Dermis blood vessel endothelial cell (primary cell): ENCODE measurements at regions not wholly inside any gene's neighbourhood (a gene's known extent, or its start where the extent isn't known, plus 50 kb on each side); places are given as distances from the start of the nearest gene placed in this dataset.

Experiments used
- DNase-seq: peaks from one replicate; pipeline ENCODE4 v3.0.0; 2010

DNA sequence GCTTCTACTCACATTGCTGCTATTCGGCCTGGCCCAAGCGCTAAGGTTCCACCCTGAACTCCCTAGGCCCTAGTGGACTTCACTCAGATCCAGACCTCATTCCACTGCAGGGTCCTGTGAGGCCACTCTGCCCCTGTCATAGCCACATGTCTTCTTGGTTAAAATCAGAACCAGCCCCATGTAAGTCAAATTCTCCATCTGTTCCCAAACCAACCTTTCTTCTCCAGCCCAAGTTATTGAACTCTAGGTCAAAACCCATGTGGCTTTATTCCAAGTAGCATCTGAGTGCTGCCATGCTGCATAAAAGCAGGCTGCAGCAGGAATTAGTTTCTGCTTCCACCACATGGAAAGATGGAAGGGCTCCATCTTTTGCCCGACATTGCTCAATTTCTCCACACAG, 281.2 kb downstream of the SNX13 start:
- no peak for DNase-seq

DNA sequence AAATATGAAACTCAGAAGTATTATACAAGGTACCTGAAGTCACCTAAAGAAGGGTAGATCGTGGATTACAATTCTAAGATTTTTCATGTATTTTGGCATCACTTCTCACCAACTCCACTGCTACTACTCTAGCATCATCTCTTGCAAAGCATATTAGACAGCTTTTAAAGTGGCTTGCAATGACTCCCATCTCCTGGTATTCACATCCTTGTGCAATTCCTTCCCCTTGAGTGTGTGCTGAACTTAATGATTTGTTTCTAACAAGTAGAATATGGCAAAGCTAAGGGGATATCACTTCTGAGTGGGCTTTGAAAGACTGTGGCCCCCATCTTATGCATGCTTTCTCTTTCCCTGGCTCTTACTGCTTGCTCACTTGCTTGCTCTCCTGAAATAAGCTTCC, 280.2 kb downstream of the SNX13 start:
- no peak for DNase-seq

DNA sequence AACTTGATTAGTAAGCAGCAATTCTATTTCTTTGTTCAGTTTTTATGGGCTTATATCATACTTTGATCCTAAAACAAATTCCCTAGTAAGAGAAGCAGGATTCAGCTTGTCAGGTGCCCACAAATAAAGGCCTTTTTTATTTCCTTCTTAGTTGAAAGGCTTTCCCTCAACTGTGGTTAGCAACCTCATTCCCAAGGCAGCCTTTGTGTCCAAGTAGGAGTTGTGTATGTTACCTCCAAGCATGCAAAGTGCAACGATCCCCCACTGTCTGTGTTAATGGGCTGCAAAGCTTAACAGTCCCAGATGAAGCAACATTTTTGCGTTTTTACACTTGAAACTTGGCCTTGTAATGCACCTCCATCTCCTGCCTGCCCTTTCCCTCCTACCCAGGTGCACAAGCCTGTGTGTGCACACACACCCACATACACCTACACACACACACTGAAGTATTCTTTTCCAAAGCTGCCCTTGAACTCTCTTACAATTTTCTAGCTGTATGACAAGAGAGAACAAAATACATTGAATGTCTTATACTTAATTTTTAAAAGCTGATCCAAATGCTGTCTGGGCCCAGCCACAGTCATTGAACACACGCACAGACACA, 278.2 kb downstream of the SNX13 start:
- DNase-seq: no peak

DNA sequence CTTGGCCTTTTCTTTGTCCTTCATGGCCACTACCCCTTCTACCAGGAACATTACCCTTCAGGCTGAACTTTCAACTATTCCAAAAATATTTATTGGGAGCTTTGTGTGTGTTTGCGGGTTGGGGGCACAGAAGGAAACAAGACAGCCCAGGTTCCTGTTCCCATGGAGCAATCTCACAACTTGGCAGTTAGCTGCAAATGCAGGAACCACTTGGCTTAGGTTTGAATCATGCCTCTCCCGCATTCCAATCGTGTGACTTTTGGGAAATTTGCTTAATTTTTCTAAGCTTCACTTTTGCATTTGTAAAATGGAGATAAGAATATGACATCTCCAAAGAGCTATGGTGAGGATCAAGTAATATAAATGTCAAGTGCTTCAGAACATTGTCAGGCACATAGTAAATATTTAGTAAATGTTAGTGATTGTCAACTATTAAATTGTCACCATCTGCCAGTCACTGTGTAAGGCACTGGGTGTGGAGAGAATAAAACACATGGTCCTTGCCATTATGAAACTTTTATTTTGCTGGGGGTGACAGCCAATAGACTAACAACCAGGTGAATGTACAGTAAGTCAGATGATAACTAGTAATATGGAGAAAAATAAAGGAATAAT, 277.1 kb downstream of the SNX13 start:
- DNase-seq: no peak

DNA sequence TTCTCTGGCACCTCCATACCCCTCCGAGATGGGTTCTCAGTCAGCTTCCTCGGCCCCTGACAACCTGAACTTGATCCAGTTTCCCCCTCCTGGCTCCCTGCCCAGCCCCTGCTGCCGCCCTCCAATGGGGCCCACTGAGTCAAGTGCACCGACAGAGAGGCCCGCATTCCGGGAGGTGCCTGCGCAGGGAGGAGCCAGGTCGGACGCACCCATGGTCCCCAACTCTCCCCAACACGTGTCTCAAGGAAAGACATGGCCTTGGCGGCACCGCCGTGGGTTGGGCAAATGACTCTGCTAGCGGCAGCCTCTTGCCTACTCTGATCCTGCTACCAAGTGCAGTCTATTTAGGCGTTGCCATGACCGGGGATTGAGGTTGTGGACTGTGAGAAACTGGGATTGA, 275.3 kb downstream of the SNX13 start:
- no peak for DNase-seq

DNA sequence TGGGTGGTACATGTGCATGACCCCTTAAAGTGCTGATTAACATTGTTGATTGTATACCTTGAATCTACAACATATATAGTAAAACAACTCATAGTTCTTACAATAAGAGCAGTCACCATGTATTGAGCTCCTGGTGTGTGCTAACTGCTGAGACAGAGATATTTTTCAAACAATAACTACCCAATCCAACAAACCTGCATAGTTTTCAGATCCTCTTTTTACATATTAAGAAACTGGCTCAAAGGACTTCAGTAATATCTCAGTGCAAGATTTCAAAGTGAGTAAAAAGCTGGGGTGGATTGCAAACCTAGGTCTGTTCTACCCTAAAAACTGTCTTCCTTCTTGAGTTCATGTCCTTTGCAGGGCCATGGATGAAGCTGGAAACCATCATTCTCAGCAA, 272.2 kb downstream of the SNX13 start:
- DNase-seq: no peak

DNA sequence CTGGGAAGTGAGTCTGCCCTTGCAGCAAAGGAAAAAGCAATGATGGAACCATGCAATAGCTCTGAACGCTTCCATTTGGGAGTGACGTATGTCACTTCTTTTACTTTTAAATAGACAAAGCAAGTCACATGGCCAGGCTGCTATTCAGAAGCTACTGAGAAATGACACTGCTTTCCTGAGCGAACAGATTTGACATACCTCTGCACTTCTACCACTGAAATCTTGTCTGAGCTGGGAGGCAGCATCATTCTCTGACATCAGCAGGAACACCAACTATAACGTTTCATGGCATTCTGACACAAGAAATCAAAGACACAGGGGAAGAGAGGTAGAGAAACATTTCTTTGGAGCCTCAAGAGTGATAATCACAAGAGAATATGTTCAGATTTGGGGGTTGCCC, 271.1 kb downstream of the SNX13 start:
- no peak for DNase-seq

DNA sequence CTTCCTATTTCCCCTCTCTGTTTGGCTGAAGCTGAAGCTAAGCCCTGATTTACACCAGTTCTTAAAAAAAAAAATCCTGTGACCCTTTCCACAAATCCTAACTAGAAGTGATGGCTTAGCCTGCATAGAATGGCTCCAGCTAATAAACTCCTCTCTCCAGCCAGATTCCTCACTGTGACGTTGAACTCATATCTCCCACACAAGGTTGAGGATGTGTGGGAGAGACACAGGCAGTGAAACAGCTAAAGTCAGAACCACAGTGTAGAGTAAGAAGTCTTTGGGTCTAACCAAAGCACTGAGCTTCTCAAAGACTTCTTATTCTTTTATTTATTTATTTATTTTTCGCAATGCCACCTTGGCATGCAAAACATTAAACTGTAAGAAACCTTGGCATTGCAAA, 268.3 kb downstream of the SNX13 start:
- DNase-seq: no peak

DNA sequence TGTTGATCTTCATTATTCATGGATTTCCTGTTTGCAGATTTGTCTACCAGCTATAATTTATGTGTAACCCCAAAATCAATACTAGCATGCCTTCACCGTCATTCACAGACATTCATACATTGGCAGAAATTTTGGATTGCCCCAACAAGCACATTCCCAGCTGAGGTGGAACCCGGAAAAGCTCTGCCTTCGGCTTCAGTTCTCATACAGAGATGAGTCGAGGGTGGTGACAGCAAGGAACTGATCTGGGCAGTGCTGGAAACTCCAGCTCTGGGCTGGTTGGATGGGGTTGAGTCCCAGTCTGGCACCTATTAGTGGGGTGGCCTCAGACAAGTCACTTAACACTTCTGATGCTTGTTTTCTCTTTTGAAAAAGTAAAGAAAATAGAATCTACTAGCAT, 267.5 kb downstream of the SNX13 start:
- DNase-seq: no peak

DNA sequence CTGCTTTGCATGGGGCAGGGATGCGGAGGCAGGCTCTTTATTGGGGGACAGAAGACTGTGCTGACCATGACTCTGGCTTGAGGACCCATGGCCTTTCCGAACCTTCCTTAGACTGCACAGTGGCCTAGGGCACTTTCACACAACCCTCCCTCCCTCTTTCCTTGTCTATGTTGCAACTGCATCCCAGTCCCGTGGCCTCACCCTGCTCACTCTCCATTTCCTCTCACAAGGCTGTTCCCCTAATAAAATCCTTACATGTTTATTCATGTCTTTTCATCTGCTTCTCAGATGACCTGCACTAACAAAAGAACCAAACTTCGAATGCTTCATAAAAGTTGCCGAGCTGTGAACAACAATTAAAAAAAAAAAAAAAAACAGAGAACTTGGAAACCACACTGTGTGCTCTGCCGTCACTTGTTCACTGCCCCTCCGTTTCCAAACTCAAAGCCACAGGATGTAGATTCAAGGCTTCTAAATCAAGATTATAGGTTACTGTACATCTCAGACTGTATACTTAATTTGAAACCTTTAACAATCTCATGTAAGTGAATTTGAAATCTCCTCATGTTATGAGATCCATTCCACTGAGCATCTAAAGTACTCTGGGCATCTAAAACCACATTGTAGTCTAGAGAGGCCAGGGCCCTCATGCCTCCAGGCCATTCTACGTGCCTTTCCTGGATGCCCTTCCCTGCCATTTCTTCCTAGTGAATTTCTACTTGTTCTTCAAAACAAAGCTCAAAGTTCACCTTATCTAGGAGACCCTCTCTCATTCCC, 265.9 kb downstream of the SNX13 start:
- DNase-seq: no peak

DNA sequence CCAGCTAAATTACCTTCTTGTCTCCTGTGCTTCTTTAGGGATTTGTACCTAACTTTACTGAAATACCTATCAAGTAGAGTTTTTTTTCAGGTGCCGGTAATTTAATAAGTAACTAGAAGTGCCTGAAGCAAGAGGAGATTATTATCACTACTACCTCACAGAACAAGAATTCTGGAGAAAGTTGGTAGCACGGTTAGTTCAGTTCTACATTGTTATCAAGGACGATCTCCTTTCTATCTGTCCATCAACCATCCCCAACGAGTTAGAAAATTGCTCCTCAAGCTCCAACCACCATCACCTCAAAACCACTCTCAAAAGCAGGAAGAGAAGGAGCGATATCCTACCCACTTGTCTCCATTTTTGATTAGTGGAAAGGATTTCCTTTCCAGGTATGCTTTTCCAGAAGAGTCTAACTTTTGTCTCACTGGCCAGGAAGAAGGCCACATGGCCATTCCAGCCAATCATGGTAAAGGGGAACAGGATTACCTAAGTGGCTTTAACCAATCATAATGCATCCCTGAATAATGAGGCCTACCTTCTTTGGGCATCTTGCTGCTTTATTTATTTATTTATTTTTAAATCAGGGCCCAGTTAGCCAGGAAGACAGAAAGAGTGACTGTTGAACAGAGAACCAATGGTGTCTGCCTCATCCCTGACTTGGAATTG, 265.2 kb downstream of the SNX13 start:
- DNase-seq: no peak

DNA sequence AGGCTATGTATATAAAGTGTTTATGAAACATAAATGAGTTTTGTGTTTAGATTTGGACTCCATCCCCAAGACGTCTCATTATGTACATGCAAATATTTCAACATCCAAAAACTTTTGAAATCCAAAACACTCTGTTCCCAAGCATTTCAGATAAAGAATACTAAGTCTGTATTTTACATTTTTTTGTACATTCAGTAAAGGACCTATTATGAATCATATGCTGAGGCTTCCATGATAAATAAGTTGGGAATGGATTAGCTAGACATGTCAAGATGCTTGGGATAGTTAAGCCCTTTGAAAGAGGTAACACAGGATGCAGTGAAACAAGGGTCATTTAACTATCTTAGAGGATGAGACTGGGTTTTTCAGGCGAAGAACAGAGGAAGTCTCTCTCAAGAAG, 262.9 kb downstream of the SNX13 start:
- DNase-seq: no peak

DNA sequence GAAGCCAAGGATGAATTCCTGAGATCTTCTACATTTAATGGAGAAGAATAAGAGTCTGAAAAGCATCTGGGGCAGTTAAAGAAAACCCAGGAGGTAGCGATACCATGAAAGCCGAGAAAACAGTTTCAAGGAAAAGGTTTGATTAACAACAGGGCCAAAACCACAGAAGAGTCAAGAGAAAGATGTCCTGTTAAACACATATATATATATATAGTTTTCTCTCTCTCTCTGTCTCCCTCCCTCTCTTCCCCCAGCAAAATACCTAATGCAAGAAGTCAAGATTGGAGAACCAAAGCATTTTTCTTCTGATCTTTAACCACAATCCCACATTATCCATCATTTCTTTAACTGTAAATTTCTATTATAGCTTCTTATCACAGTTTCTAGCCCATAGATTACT, 261.4 kb downstream of the SNX13 start:
- no peak for DNase-seq

DNA sequence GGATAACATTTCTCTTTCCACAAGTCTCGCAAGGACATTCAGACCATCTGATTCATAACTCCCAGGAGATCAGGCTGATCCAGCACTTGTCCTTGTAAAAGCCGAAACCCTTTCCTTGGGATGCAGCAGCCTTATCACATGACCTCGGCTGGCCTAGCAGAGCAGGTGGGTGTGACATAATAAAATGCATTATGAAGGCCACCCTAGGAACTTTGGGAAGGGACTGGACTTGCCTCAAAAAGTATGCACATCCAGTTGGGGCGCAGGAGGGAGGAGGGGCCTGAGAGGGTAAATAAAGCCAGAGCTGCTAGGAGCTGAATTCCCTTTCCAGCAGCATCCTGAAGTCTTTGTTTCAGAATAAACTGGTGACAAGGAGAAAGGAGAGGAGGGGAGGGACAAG, 260.8 kb downstream of the SNX13 start:
- DNase-seq: no peak

DNA sequence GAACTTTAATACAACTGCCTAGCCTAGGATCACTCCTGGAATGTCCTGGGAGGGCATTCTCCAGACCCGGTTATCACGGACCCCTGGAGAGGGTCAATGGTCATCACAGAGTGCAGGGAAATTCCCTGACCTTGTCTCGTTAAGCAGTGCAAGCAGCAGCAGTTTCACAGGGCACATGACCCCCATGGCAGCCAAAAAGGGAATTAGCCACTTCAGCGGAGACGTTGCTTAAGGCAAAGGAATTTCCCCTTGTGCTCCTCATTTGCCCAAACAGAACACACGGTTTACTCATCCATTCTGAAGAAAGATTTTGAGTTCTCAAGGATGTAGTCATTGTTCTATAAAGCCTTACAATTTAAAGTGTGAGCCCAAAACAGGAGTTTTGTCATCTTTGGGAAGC, 260.3 kb downstream of the SNX13 start:
- peak; percentile 38 for DNase-seq

DNA sequence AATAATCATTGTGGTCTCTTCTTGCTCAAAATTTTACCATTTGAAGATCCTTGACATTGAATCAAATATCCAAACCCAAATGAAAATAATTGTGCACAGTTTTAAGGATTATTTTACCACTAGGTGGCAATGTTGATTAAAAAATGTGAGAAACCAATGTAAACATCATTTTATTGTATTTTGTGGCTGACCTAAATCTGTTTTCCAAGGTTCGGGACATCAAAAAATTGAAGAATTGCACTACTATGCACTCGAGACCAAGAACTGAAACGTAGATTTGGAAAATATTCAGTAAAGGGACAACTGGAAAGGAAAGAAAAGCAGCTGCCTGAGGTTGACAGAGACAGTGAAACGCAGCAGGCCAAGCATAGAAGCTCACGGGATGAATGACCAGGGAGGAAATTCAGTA, 259.3 kb downstream of the SNX13 start:
- peak; percentile 44 for DNase-seq

DNA sequence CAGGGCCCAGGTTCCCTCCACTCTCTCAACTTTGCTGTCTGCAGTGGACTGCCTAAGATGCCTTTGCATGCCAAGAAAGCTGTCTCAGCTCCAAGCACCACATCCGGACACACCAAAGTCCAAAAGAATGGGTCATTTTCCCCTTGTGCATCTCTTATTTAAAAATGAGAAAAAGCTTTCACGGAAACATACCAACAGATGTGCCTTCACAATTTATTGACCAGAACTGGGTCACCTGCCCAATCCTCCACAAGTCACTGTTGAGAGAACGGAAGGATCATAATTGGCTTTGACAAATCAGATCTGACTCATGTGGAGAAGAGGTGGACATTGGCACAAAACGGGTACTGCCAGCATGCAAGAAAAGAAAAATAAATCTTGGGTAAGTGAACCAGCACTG, 258.3 kb downstream of the SNX13 start:
- DNase-seq: no peak

DNA sequence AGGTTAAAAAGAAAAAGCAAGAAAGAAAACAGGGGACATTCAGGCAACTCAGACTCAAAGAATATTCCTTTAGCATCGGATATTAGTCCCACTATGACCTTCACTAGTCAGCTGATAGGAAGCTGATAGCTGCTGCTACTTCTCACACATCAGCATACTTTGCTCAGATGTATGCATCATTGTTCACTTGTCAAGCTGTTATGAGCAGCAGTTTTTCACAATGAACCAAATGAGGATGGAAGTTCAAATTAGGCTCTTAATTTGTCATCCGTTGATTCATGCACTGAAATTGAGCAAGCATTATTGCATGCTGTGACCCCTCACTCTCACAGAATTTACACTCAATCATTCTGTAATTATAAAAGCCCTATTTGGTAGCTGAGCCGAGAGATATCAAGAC, 257.7 kb downstream of the SNX13 start:
- no peak for DNase-seq

DNA sequence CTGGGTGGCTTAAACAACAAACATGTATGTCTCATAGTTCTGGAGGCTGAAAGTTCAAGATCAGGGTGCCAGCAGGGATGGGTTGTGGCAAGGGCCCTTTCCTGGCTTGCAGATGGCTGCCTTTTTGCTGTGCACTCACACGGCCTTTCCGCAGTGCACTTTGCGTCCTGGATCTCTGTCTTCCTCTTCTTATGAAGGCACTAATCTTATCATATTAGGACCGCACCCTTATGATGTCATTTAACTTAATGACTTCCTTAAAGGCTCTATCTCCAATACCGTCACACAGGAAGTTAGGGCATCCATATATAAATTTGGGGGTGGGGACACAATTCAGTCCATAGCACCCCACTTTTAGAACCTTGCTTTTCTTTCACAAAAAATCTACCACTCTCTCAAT, 255.2 kb downstream of the SNX13 start:
- DNase-seq: no peak

DNA sequence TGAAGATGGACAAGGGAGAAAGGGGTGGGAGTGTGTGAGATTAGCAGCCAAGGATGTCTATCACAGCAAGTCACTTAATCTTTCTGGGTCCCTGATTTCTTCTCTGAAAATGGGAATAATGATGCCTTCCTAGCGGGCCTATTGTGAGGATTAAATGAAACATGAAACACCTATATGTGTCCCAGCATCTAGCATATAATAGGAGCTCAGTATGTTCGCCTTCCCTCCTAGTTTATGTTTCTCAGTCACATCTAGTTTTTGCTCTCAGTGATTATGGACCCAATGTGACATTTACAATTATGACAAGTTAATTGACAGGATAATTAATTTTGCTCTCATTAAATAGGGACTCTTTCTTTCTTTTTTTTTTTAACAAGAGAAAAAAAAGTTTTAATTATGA, 252.9 kb downstream of the SNX13 start:
- no peak for DNase-seq

DNA sequence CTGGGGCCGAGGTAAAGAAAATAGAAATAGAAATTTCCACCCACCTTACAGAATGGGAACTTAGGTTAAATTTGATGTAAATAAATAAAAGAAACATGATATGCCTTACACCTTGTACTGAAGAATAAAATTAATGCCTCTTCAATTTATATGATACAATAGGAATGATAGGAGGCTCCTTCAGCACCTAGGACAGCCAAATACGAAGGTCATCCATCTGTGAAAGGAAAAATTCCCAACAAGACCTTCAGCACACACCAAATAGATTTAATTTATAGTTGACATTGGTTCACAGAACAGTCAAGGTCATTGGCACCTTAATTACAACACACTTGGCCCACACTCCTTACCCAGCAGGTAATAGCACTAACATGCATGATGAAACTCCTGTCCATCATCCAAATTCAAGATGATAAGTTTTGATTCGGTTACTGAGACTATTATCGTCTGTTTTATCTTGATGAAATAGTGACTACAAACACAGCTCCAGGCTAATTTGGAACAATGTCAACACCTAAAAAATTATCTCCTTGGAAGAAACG, 250.9 kb downstream of the SNX13 start:
- DNase-seq: no peak

DNA sequence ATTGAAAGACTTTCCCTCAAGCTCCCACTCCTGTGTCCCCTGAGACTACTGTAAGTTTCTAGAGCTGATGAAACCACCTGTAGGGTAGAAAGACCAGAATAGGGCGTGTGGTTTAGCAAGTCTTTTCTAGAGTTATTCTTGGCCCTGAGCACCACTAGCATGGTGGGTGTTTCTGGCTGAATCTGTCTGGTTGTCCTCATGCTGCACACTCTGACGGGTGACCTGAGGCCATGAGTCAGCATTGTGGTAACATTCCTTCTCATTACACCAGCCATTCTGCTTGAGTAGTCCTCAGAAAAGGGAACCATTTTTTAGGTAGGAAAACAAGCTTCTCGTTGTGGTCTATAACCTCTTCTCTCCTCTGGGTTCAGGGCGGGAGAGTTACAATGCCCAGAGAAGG, 250.3 kb downstream of the SNX13 start:
- no peak for DNase-seq

DNA sequence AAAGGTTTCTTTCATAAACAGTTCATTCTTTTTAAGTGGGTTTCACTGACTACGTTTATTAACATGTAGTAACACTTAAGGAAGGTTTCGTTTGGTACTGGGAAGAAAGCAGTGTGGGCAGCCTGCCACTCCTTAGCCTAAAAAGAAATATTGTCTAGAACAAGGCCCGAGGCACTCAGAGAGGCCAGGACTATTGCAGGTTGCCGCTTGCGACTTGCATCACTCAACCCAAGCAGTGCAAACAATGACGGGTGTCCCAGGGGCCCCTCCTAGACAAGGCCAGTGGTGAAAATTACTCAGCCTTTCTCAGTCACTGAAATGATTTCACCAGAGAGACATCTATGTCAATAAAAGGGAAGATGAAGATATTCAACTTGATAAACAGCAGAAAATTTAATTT, 243.9 kb downstream of the SNX13 start:
- no peak for DNase-seq
